OCI-LY1 (cell line): ENCODE measurements at regions not wholly inside any gene's neighbourhood (a gene's known extent, or its start where the extent isn't known, plus 50 kb on each side); places are given as distances from the start of the nearest gene placed in this dataset.
"Not testable (repeated sequence)": the region's sequence is repeated elsewhere in the genome, so short reads cannot be mapped to it uniquely, and the experiment has no call there.

Experiments
- CTCF ChIP-seq: fragments of 200-600 bp; sonication (generic), shearing (Covaris generic); IDR thresholded peaks from 2 replicates; pipeline ENCODE4 v1.5.1; 2017; ENCODE audit warnings: mild to moderate bottlenecking, antibody characterized with exemption, low read length, moderate library complexity, mixed read lengths
- EZH2 ChIP-seq: fragments of 200-600 bp; sonication (generic), shearing (Covaris generic); IDR thresholded peaks from 2 replicates; pipeline ENCODE4 v1.8.0; 2017; ENCODE audit warnings: borderline replicate concordance, mixed run types, mild to moderate bottlenecking, antibody characterized with exemption, low read length, moderate library complexity, mixed read lengths

GRCh38 chr5:114704225-114704893, 342.5 kb downstream of the KCNN2 start:
- not testable (repeated sequence) for TF ChIP-seq CTCF, EZH2
